Activated T-helper 17 cell treated with anti-CD3 and anti-CD28 coated beads, Interleukin-2, amount 50 U/mL, for 72 hours (primary cell): ENCODE measurements at regions not wholly inside any gene's neighbourhood (a gene's known extent, or its start where the extent isn't known, plus 50 kb on each side); places are given as distances from the start of the nearest gene placed in this dataset.

Experiments used
- ATAC-seq: fragments of 150-1000 bp; cut with Tn5 transposase; replicated peaks from 2 replicates; pipeline ENCODE4 v1.10.0; 2021; ENCODE audit warnings: mild to moderate bottlenecking, moderate library complexity
- H3K27ac Mint-ChIP-seq: one replicate; pipeline ENCODE4 v1.8.0; 2022; ENCODE audit warnings: mixed read lengths
- H3K27me3 Mint-ChIP-seq: one replicate; pipeline ENCODE4 v1.8.0; 2022; ENCODE audit warnings: mixed read lengths
- H3K36me3 Mint-ChIP-seq: one replicate; pipeline ENCODE4 v1.8.0; 2022; ENCODE audit warnings: low read depth, mild to moderate bottlenecking, mixed read lengths
- H3K4me1 Mint-ChIP-seq: one replicate; pipeline ENCODE4 v1.8.0; 2022; ENCODE audit warnings: mixed read lengths
- H3K4me3 Mint-ChIP-seq: one replicate; pipeline ENCODE4 v1.8.0; 2022; ENCODE audit warnings: mild to moderate bottlenecking, mixed read lengths
- H3K9me3 Mint-ChIP-seq: one replicate; pipeline ENCODE4 v1.8.0; 2022; ENCODE audit warnings: mixed read lengths

DNA sequence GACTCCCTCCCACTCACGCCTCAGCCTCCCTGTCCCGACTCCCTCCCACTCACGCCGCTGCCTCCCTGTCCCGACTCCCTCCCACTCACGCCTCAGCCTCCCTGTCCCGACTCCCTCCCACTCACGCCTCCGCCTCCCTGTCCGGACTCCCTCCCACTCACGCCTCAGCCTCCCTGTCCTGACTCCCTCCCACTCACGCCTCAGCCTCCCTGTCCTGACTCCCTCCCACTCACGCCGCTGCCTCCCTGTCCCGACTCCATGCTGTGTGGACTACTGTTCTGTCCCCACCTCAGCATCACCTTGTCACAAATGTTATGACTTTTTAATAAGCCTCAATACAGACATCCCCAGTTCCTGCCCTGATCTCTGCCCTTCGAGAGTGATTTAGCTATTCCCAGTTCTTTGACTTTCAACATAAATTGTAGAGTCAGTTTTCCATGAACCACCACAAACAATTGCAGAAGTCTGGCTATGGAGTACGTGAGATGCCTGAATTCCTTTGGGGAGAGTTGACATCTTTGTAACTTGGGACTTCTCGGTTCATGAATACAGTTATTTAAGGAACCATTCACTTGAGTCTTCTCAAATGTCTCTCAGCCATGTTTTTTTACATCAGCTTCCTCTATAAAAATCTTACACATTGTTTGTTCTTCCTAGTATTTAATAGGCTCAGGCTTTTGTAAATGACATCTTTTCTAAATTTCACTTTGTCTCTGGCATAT is 71.9 kb downstream of the FOXL3 start:
- Mint-ChIP-seq H3K27me3 (no peaks in the 10 kb centered on the region), H3K27ac (peak overlapping the region; percentile 94), H3K4me3 (peak overlapping the region; percentile 82), H3K36me3 (peaks cover 4% of the 10 kb centered on the region), H3K4me1 (peaks cover 34% of the 10 kb centered on the region), H3K9me3 (peaks cover 4% of the 10 kb centered on the region)
- no peak for ATAC-seq

DNA sequence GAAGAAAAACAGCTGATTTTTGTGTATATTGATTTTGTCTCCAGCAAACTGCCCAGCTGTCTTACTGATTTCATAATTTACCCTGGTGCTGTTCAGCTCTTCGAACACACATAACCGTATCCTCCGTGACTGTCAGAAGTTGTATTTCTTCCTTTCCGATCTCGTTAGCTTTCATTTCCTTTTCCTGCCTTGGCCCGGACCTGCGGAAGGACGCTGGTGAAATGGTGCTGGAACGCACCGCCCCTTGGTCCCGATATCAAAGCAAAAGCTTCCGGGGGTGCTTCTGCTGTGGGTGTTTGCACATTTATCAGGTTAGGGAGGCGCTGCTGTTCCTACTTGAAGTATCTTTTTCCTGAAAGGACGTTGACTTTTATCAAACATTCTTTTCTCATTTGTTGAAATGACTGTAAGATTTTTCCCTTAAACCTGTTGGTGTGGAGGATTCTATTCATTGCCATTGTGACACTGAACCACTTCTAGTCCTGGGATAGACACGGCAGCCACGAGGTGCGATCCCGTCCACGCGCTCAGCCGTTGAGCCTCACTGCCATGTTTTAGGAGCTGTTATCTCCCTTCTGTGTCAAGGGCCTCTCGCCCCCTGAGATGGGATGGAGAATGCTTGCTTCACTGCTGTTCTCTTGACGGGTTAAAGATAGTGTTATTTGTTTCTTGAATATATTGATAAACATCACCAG is 72.6 kb downstream of the FOXL3 start:
- Mint-ChIP-seq H3K27me3 (no peaks in the 10 kb centered on the region), H3K9me3 (peaks cover 4% of the 10 kb centered on the region), H3K4me1 (peaks cover 38% of the 10 kb centered on the region), H3K36me3 (peaks cover 4% of the 10 kb centered on the region), H3K4me3 (peak overlapping the region; percentile 82), H3K27ac (peak overlapping the region; percentile 94)
- ATAC-seq: peak; percentile 53

DNA sequence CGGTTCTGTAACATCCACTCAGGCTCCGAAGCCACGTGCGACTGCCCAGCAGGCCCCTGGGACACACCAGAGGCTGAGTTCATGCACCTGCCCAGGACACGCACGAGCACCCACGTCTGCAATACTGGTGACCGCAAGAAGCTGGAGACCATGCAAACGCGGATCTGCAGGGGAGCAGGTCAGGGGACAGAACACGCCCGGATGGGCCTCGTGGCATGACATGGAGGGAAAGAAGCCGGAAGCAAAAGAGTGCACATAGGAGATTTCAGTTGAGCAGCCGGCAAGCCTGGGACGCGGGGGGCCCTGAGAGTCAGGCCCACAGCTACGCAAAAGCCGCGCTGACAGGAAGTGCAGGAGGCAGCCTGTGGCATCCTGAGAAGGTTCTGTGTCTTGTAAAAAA is 73.7 kb downstream of the FOXL3 start:
- H3K27ac Mint-ChIP-seq: no peak overlapping the region
- no peak for ATAC-seq
- H3K4me3 Mint-ChIP-seq: peak overlapping the region; percentile 82

DNA sequence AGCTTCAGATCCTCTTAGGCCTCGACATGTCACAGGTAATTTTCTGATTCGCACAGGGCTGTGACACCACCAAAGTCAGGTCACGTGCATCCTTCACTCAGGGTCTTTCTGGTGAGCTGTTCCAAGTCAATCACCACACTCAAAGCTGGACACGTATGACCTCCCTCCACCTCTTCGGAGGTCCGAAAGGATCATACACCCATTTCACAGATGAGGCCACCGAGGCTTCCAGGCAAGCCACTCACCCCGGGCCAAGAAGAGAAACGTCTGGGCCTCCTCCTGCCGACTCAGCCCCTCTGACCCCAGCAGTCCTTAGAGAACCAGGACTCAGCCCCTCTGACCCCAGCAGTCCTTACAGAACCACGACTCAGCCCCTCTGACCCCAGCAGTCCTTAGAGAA is 74.6 kb downstream of the FOXL3 start:
- no peak for ATAC-seq
- Mint-ChIP-seq H3K27ac (no peak overlapping the region), H3K27me3 (no peaks in the 10 kb centered on the region), H3K4me3 (peak overlapping the region; percentile 82), H3K9me3 (peaks cover 4% of the 10 kb centered on the region), H3K4me1 (peaks cover 38% of the 10 kb centered on the region), H3K36me3 (peaks cover 4% of the 10 kb centered on the region)

More for the DNA sequence above, 73.7 kb downstream of the FOXL3 start:
- H3K4me1 Mint-ChIP-seq: peaks cover 38% of the 10 kb centered on the region
- H3K9me3 Mint-ChIP-seq: peaks cover 4% of the 10 kb centered on the region
- H3K36me3 Mint-ChIP-seq: peaks cover 4% of the 10 kb centered on the region
- H3K27me3 Mint-ChIP-seq: no peaks in the 10 kb centered on the region

DNA sequence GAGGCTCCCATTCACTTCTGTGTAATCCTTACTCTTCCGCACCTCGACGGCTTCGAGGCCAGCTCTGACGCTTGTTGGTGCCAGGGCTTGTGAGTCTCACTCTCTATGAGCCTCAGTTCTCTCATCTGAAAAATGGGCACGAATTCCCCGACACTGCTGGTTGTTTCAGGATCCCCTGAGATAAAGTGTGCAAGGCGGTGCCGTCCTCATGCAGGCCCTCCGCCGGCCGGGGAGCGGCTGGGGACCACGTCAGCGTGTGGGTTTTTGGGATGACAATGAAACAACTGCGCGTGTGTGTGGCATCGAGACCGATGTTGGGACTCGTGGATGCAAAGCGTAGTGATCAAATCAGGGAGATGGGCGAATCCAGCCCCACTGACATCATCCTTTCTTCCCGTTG is 75.6 kb downstream of the FOXL3 start:
- ATAC-seq: no peak

DNA sequence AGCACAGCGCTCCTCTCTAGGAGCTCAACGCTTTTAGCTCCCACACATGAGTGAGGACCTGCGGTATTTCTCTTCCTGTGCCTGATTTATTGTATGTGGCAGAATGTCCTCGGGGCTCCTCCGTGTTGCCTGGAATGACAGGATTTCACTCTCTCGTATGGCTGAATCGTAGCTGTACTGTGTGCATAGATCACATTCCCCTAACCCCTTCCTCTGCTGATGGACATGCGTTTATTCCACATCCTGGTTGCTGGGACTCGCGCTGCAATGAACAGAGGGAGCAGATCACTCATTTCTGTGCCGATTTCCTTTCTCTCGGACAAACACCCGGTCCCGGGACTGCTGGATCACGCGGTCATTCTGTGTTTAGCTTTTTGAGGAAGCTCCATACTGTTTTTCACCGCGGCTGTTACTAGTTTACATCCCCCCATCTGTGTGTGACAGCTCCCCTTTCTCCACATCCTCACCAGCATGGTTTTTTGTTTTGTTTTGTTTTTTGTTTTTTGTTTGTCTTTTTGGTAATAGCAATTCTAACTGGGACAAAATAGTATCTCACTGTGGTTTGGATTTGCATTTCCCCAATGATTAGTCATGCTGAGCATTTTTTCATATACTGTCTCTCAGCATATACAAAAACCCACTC is 76.3 kb downstream of the FOXL3 start:
- H3K36me3 Mint-ChIP-seq: peaks cover 4% of the 10 kb centered on the region
- ATAC-seq: peak; percentile 57

More for the DNA sequence above, 75.6 kb downstream of the FOXL3 start:
- Mint-ChIP-seq H3K4me1 (peaks cover 33% of the 10 kb centered on the region), H3K4me3 (peak overlapping the region; percentile 56), H3K27me3 (no peaks in the 10 kb centered on the region), H3K36me3 (peaks cover 4% of the 10 kb centered on the region), H3K27ac (peak overlapping the region; percentile 21), H3K9me3 (peaks cover 4% of the 10 kb centered on the region)

DNA sequence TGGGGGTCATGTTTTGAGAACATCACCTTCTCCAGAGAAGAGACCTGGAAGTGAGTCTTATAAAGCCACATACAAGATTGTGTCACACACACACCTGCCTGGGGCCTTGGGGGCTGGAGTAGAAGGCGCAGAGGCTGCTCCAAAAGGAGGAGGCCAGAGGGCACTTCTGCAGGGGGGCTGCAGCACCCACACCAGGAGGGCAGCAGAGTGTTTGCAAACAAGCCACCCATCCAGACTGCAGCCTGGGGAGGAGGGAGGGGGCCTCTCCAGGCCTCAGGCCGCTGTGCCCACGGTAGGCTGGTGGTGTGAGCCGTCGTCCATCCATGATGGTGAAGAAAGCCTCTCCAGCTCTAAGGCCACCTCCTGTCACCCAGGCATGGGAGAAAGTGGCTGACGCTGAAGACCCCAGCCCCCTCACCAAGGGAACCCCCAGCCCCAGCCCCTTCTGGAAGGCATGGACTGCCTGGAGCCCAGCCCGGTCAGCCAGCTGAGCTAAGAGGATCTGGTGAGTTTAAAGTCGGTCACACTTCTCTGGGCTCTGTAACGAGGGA is 77.5 kb downstream of the FOXL3 start:
- Mint-ChIP-seq H3K27ac (no peak overlapping the region), H3K36me3 (no peaks in the 10 kb centered on the region), H3K9me3 (no peaks in the 10 kb centered on the region), H3K27me3 (no peaks in the 10 kb centered on the region), H3K4me1 (peaks cover 24% of the 10 kb centered on the region), H3K4me3 (no peak overlapping the region)
- no peak for ATAC-seq

More for the DNA sequence above, 76.3 kb downstream of the FOXL3 start:
- H3K27ac Mint-ChIP-seq: peak overlapping the region; percentile 21
- peaks cover 4% of the 10 kb centered on the region for H3K9me3 Mint-ChIP-seq
- H3K4me1 Mint-ChIP-seq: peaks cover 33% of the 10 kb centered on the region
- no peaks in the 10 kb centered on the region for H3K27me3 Mint-ChIP-seq
- H3K4me3 Mint-ChIP-seq: peak overlapping the region; percentile 56

DNA sequence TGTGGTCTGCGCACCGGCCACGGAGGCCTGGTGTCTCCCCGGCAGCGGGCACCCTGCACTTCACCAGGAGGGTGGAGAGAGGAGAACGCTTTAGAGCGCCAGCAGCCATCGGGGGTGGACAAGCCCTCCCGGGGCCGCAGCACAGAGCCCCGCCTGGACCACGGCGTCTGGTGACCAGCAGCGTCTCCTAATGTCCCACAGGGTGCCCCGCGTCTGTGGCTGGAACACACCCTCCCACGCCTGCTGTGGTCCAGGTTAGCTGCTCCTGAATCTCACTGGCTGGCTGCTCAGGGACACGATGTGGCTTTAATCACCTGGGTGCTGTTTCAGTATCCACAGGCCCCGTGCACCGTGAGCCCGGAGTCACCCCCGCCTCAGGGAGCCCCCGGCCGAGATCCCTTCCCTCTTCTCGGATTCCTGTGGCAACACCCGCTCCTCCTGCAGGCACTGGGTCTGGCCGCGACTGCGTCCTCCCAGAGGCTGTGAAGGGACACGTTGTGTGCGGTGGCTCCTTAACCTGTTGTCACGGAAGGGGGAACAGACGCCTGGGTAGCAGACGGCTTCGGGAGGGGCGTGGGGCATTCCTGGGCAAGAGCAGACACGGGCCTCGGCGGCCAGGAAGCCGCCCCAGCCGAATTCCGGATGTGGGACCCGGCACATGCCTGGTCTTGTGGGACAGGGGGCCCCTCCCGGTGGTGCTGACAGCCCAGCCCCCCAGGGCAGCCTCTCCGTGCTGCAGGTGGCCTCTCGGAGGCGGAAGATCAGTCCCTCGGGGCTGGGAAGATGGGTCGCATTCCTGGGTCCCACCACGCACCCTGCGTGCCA is 78.9 kb downstream of the FOXL3 start:
- Mint-ChIP-seq H3K36me3 (no peaks in the 10 kb centered on the region), H3K9me3 (no peaks in the 10 kb centered on the region), H3K4me1 (peaks cover 19% of the 10 kb centered on the region), H3K4me3 (no peak overlapping the region), H3K27ac (no peak overlapping the region), H3K27me3 (no peaks in the 10 kb centered on the region)
- no peak for ATAC-seq

DNA sequence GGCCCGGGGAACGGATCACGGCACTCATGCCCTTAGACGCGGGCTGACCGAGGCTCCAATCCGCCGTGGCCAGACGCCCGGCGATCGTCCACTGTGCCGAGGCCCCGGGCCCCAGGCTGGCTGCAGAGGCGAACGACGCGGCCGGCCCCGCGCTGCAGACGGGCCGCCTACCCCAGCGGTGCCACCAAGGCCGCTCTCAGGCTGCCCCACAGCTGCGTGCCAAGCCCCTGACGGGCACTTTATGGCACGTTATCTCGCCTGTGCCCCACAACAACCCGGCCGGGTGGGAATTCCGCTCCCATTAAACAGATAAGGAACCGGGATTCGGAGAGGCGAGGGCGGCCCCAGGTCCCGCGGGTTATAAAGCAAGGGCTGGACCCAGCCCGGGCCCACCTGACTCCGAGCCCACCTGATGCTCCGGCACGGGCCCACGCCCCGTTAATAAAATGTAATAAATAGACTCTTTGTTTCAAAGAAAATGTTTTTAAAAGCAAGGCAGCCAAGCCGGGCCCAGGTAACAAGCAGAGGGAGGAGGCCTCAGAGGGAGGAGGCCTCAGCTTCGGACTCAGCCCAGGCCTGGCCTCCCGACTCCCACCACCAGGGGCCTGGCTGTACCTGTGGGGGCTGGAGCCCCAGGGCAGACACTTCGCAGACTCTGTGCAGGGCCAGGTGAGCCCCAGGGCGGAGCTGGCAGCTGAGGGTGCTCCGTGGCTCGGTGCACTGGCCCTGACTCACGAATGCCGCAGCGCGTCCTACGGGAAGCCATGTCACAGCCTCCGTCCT is 79.7 kb downstream of the FOXL3 start:
- no peak for ATAC-seq
- H3K36me3 Mint-ChIP-seq: no peaks in the 10 kb centered on the region

DNA sequence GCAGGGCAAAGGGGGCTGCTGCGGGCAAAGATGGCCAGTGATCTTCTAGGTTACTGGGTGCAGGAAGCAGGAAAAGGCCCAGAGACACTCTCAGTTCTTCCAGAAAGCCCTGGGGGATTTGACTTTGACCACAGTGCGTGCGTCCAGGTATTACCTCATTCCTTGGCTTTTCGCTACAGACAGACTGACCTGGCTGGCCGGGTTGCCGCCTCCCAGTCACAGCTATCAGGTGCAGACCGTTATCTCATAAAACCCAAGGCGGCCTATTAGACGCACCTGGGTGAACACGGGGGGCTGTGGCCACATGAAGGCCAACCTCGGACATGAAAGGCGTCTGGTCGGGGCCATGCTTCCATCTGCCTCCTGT is 80.3 kb downstream of the FOXL3 start:
- Mint-ChIP-seq H3K36me3 (no peaks in the 10 kb centered on the region), H3K9me3 (no peaks in the 10 kb centered on the region), H3K27ac (no peak overlapping the region), H3K4me3 (no peak overlapping the region), H3K27me3 (no peaks in the 10 kb centered on the region), H3K4me1 (peaks cover 15% of the 10 kb centered on the region)
- no peak for ATAC-seq

More for the DNA sequence above, 79.7 kb downstream of the FOXL3 start:
- peaks cover 15% of the 10 kb centered on the region for H3K4me1 Mint-ChIP-seq
- no peaks in the 10 kb centered on the region for H3K9me3 Mint-ChIP-seq
- H3K27ac Mint-ChIP-seq: no peak overlapping the region
- H3K4me3 Mint-ChIP-seq: no peak overlapping the region
- no peaks in the 10 kb centered on the region for H3K27me3 Mint-ChIP-seq

DNA sequence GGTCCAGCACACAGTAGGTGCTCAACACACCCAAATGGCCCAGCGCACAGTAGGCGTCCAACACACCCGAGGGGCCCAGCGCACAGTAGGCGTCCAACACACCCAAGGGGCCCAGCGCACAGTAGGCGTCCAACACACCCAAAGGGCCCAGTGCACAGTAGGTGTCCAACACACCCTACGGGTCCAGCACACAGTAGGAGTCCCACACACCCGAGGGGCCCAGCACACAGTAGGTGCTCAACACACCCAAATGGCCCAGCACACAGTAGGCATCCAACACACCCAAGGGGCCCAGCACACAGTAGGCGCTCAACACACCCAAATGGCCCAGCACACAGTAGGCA is 80.8 kb downstream of the FOXL3 start:
- no peak for ATAC-seq
- Mint-ChIP-seq H3K4me3 (no peak overlapping the region), H3K4me1 (peaks cover 14% of the 10 kb centered on the region), H3K9me3 (no peaks in the 10 kb centered on the region), H3K27ac (no peak overlapping the region), H3K27me3 (no peaks in the 10 kb centered on the region), H3K36me3 (no peaks in the 10 kb centered on the region)

DNA sequence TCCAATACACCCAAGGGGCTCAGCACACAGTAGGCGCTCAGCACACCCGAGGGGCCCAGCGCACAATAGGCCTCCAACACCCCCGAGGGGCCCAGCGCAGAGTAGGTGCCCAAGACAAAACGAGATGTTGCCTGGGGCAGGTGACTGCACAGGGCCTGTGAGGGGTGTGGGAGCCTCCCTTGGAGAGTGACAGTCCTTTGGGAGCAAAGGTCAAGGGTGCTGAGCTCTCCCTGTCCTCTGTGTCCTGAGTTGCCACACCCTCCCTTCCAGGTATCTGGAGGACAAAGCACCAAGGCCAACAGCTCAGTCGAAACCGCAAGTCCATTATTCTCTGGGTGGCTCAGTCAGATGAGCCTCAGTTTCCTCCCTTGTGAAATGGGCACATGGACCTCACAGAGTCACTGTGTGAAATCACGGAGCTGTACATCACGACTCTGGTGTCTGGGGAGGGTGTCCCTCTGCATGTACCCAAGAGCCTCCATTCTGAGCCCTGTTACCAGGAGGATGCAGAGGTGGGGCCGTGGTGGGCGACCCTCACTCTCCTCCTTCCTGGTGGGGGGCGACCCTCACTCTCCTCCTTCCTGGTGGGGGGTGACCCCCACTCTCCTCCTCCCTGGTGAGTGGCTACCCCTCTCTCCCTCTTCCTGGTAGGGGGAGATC is 81.3 kb downstream of the FOXL3 start:
- ATAC-seq: peak; percentile 37
- no peaks in the 10 kb centered on the region for H3K27me3 Mint-ChIP-seq
- H3K4me3 Mint-ChIP-seq: no peak overlapping the region
- H3K27ac Mint-ChIP-seq: no peak overlapping the region
- peaks cover 9% of the 10 kb centered on the region for H3K4me1 Mint-ChIP-seq
- no peaks in the 10 kb centered on the region for H3K36me3 Mint-ChIP-seq
- no peaks in the 10 kb centered on the region for H3K9me3 Mint-ChIP-seq
